ENCODE measurements at regions not wholly inside any gene's neighbourhood (a gene's known extent, or its start where the extent isn't known, plus 50 kb on each side); places are given as distances from the start of the nearest gene placed in this dataset.
A peak's percentile ranks its signal among the peaks of the same experiment; 100 is the strongest.

DNA sequence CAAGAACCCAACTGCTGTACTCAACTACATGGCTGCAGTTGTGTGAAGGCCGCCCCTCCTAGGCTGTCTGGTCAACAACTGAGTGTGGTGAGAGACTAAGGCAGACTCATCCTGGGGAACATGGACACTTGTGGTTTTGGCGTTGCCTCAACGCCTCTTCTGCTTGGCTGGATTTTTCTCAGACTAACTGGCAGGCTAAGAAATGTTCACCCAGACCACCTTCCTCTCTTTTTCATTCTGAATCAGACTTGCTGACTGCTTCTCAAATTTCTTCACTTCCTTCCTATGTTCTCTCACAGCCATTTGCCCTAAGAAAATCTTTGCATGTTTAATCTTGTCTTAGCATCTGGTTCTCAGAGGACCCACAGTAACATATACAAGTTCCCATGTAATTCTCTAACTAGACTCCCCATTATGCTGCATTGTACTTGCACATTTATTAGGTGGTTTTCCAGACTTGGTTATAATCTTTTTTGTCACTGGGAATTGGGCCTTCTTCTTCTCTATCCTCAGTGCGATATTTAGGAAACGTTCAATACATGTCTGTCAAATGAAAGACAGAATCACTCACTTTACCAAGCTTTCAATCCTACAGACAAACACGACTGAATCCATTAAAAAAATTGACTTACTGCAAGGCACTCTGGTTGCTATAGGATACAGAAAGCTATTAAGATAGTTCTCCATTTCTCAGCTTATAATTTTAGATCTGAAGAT, 327.6 kb downstream of the CCER1 start:
- DNase-seq (ENCODE audit: low read depth, low spot score) (peak; percentile 9), FAIRE-seq (no peak)
- H3K9me3 ChIP-seq (replicated peaks; ENCODE audit: control insufficient read depth, insufficient read depth, low read length) = no peaks in the 10 kb centered on the region
- H2AFZ ChIP-seq (ENCODE audit: low read depth, low read length) = no peak overlapping the region
- no peak overlapping the region for H3K4me3 ChIP-seq (replicated peaks in 1 of 3; ENCODE audit: insufficient read depth in 1 of 3, low read depth in 1 of 3, low read length in 3 of 3)
- no peak overlapping the region for H3K4me2 ChIP-seq (ENCODE audit: insufficient read depth, low read length)
- dilution Hi-C loops (cut with MboI; ENCODE audit: extremely low pct_ligation_motif_present, low sequenced_read_pairs) (no loop called here), intact Hi-C loops (cut with micrococcal nuclease) (no loop called here)
- H4K20me1 ChIP-seq (replicated peaks; ENCODE audit: control insufficient read depth, extremely low read depth, insufficient read depth, low read length) = no peaks in the 10 kb centered on the region
- no peak overlapping the region for H3K9ac ChIP-seq (replicated peaks; ENCODE audit: extremely low read depth, insufficient read depth, low read length)
- TF ChIP-seq FOS (IDR thresholded peaks at IDR 0.05; ENCODE audit: borderline replicate concordance, insufficient read depth, low read length) (no peak), POLR2A (IDR thresholded peaks at IDR 0.05; ENCODE audit: low read depth, low read length) (no peak), POLR2AphosphoS5 (IDR thresholded peaks at IDR 0.05; ENCODE audit: insufficient read depth, low read depth, low read length) (no peak), MYC (IDR thresholded peaks at IDR 0.05; ENCODE audit: low read depth, low read length) (no peak), EZH2 (IDR thresholded peaks at IDR 0.05; ENCODE audit: borderline replicate concordance, low read depth, low read length, severe bottlenecking) (no peak), JUN (IDR thresholded peaks at IDR 0.05; ENCODE audit: borderline replicate concordance, insufficient read depth, insufficient read length, low read depth) (no peak)
- no peaks in the 10 kb centered on the region for H3K9me1 ChIP-seq (replicated peaks; ENCODE audit: control insufficient read depth, extremely low read depth, insufficient read depth, low read length)
- no TSS peak for BruUV-seq (replicated peaks)
- H3K79me2 ChIP-seq (ENCODE audit: control insufficient read depth, insufficient read depth, low read length) = no peaks in the 10 kb centered on the region
- H3K36me3 ChIP-seq (ENCODE audit: control insufficient read depth in 2 of 2, extremely low read depth in 1 of 2, insufficient read depth in 2 of 2, low read length in 2 of 2) = no peaks in the 10 kb centered on the region
- no peaks in the 10 kb centered on the region for H3K4me1 ChIP-seq (ENCODE audit: control insufficient read depth, extremely low read depth, insufficient read depth, low read length)
- H3K27ac ChIP-seq (ENCODE audit: insufficient read depth, low read depth, low read length) = no peak overlapping the region
- CTCF ChIA-PET = no interaction called here
- POLR2A ChIA-PET = no interaction called here
- no peaks in the 10 kb centered on the region for H3K27me3 ChIP-seq (ENCODE audit: control insufficient read depth in 2 of 2, insufficient read depth in 2 of 2, low read length in 2 of 2)

DNA sequence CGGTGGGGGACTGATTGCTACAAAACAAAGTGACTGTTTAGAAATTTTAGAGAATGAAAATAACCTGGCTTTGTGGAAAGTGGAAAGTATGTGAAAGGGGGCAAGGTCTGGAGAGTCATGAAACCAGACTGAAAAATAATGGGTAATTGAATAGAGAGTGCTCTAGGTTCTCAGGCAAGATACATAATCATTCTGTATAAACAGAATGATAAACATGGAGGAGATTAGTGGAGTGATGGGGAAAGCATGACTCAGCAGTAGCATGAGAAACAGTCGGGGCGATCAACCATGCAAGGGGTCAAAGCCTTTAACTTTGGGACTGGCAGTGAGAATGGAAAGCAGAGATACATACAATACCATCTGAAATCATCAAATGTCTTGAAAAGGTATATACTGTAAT, 332.5 kb downstream of the CCER1 start:
- intact Hi-C loops (cut with micrococcal nuclease) = no loop called here
- no peak overlapping the region for H2AFZ ChIP-seq (ENCODE audit: low read depth, low read length)
- H3K27ac ChIP-seq (ENCODE audit: insufficient read depth, low read depth, low read length) = no peak overlapping the region
- H3K9me3 ChIP-seq (replicated peaks; ENCODE audit: control insufficient read depth, insufficient read depth, low read length) = no peaks in the 10 kb centered on the region
- TF ChIP-seq JUN (IDR thresholded peaks at IDR 0.05; ENCODE audit: borderline replicate concordance, insufficient read depth, insufficient read length, low read depth) = no peak
- no peaks in the 10 kb centered on the region for H3K27me3 ChIP-seq (ENCODE audit: control insufficient read depth in 2 of 2, insufficient read depth in 2 of 2, low read length in 2 of 2)
- no peak overlapping the region for H3K4me2 ChIP-seq (ENCODE audit: insufficient read depth, low read length)
- ChIA-PET CTCF (interaction anchor here (1.2 kb wide), 1 partner anchor 10 kb away, joined by 3 read pairs; no protein-coding TSS in a partner anchor), POLR2A (no interaction called here)
- BruUV-seq (replicated peaks) = no TSS peak
- no peak overlapping the region for H3K4me3 ChIP-seq (replicated peaks in 1 of 3; ENCODE audit: insufficient read depth in 1 of 3, low read depth in 1 of 3, low read length in 3 of 3)
- dilution Hi-C loops (cut with MboI; ENCODE audit: extremely low pct_ligation_motif_present, low sequenced_read_pairs) = no loop called here
- no peaks in the 10 kb centered on the region for H3K4me1 ChIP-seq (ENCODE audit: control insufficient read depth, extremely low read depth, insufficient read depth, low read length)
- H3K9me1 ChIP-seq (replicated peaks; ENCODE audit: control insufficient read depth, extremely low read depth, insufficient read depth, low read length) = no peaks in the 10 kb centered on the region
- DNase-seq (ENCODE audit: low read depth, low spot score) = peak; percentile 16
- FAIRE-seq = no peak
- no peak overlapping the region for H3K9ac ChIP-seq (replicated peaks; ENCODE audit: extremely low read depth, insufficient read depth, low read length)
- no peaks in the 10 kb centered on the region for H3K36me3 ChIP-seq (ENCODE audit: control insufficient read depth in 2 of 2, extremely low read depth in 1 of 2, insufficient read depth in 2 of 2, low read length in 2 of 2)
- H3K79me2 ChIP-seq (ENCODE audit: control insufficient read depth, insufficient read depth, low read length) = no peaks in the 10 kb centered on the region
- H4K20me1 ChIP-seq (replicated peaks; ENCODE audit: control insufficient read depth, extremely low read depth, insufficient read depth, low read length) = no peaks in the 10 kb centered on the region
